GM18909 (cell line): ENCODE measurements at regions not wholly inside any gene's neighbourhood (a gene's known extent, or its start where the extent isn't known, plus 50 kb on each side); places are given as distances from the start of the nearest gene placed in this dataset.

Experiments used
- ATAC-seq: cut with Tn5 transposase; IDR thresholded peaks from one replicate; pipeline ENCODE4 v1.9.1; 2021; ENCODE audit warnings: mild to moderate bottlenecking; ENCODE audit not compliant: unreplicated experiment, poor library complexity

DNA sequence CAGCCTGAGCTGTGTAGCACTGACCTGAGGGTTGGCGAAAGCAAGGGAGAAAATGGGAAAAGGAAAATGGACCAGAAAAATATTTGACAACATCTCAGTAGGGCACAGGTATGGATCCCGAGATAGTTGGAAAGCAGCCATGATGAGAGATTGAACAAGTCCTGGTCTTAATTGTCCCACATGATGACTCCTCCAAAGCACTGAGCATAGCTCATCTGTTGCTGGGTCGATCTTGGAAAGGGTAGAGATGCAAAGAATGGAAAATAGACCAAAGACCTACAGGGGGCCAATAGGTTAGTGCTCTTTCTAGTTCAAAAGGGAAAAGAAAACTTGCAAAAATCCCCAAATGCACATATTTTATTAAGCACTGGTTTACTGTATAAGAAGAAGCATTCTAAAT, 251.9 kb downstream of the SEC23A start:
- no peak for ATAC-seq

- ATAC-seq = no peak
Measured at GRCh38 chr14:38850664-38851063, 252.4 kb downstream of the SEC23A start.

- ATAC-seq = no peak
Measured at GRCh38 chr14:38848243-38848935, 254.6 kb downstream of the SEC23A start.

DNA sequence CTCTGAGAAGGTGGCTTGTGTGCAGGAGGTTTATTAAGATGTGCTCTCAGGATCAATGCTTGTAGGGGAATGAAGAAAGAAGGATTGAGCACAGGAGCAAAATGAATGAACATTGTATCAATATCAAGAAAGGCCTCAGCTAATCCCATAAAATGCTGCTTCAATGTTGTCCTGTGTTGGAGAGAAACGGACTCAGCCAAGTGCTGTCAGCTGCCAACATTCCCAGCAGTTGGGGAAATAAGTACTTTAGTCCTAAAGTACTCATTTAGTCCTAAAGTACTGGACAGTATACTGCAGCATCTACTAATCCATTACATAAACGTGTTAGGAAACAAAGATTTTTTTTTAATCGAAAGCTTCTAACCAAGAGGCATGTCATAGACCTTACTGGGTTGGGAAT, 255.9 kb downstream of the SEC23A start:
- ATAC-seq = no peak

GRCh38 chr14:38839694-38840365, 263.2 kb downstream of the SEC23A start:
- ATAC-seq = no peak

- ATAC-seq = no peak
Measured at GRCh38 chr14:38838979-38839323, 264.1 kb downstream of the SEC23A start.

DNA sequence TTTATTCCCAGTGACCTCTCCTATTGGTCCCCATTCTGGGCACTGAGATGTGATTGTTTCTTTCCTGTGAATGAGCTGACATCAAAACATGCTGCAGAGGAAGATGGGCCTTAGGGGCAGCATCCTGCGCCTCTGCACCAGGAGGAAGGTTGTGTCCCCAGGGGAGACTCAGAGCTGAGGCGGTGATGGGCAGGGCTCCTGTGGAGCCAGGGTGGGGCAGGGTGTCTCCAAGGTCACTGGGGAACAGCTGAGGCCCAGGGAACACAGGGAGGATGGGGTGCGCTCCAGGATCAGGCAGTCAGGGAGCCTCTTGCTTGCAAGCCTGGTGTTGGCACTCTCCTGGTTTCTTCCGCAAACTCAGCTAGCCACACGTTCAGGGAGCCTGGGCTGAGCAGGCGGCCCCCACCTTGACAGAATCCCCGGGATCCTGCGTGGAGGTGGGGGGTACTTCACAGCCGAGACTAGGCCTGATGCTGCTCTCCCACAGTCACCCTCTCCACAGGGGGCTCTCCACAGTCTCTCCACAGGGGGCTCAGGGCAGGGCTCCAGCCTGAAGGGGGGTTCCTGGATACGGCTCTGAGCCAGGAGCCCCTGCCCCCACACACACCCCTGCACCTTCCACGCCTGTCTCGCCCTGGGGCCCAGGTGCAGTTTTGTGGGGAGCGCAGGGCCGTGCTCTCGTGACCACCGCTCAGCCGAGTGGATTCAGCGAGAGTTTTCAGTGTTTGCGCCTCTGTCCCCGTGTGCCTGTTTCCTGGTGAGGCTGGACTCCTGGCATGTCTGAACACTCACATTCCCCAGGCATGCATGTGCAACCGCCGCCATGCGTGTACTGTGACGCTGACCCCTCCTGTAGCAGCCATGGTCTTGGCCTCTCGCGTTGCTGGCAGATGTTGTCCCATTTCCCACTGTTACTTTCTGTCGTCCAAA, 264.7 kb downstream of the SEC23A start:
- ATAC-seq = no peak

DNA sequence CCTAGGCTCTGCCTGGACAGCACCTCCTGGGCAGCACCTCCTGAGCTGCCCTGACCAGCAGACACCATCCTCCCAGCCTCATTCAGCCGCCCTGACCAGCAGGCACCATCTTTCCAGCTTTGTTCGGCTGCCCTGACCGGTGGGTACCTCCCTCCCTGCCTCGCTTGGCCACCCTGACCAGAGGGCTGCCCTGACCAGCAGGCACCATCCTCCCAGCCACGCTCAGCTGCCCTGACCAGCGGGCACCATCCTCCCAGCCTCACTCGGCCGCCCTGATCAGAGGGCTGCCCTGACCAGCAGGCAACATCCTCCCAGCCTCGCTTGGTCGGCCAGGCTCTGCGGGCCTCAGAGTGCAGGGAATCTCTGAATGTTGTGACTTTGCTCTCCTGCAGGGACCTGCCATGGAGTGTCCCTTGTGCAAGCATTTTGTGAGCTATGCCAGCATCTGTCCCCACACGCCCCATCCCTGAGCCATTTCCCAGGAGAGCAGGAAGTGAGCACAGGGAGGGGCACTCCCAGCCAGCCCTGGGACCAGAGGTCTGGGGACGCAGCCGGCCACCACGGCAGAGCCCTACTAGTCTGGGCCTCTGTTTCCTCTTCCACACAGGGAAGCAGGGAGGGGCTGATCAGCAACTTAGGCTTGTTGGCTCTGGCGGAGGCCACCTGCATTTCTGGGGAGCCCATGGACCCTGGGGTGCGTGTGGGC, 265.5 kb downstream of the SEC23A start:
- ATAC-seq = no peak

DNA sequence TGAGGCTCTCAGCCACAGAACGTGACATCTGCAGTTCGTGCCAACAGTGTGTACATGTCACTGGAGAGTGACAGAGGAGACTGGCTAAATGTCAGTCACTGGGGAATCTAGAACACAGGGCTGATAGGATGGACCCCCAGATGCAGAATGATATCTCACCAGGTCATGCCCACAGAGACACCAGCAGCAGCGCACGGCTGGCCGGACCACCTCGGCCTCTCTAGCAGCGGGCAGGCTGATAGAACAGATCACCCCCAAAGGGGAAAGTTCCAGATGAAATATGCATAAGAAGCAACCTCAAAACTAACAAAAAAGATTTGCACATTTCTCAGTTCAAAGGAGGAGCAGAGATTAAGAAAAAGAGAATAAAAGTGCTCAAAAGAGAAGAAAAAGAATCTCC, 266.5 kb downstream of the SEC23A start:
- ATAC-seq = no peak

DNA sequence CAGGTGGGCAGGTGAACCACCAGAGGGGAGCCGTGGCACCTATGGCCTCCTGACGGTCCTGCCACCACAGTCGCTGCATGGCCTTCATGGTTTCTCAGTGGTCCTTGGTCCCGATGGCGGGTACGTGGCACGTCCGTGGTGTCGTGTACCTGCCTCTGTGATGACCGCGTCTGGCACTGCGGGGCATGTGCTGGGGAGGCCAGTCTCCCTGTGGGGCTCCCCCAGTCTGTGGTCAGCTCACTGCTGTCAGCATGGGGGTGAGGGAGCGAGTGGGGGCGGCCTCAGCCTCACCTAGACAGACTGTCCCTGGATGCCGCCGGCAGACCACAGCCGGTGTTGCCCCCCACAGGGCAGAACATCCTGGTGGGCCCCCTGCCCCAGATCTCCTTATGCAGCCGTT, 267.2 kb downstream of the SEC23A start:
- ATAC-seq = no peak

DNA sequence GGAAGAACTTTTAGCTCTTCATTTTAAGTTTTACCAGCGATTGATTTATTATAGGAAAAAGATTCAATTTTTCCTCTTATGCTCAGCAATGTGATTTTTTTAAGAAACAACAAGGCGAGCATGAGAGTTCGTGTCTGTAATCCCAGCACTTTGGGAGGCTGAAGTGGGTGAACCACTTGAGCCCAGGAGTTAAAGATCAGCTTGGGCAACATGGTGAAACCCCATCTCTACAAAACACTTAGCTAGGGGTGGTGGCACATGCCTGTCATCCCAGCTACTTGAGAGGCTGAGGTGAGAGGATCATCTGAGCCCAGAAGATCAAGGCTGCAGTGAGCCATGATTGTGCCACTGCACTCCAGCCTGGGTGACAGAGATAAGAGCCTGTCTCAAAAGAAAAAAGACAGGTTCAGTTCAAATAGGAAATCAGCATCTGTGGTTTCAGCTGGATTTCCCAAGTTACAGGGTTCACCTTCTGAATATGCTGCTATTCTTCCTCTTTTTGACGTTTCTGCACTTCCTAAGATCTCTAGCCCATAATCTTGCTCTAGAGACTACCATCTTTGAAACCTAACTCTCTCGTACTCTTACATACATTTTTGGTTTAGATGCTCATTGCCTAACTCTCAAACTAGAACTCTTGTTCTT, 274.7 kb downstream of the SEC23A start:
- ATAC-seq = no peak

- ATAC-seq = no peak
Measured at GRCh38 chr14:38824706-38825105, 278.3 kb downstream of the SEC23A start.

DNA sequence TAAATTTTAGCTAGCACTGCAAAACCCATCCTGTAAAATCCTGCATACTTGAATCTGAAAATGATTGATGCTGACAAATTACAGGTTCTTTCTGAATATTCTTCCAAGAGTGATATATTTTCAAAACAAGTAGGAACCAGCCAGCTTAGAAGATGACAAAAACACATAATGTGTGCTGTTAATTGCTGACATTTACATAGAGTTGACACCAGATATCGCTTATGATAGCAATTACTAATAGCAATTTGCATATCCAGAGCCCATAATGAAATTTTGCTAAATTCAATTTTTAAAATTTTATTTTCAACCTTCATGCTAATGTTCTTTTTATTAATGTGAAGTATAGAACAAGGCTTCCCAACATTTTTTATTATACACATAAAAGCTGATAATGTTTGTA, 284.5 kb downstream of the SEC23A start:
- ATAC-seq = no peak

- no peak for ATAC-seq
Measured at GRCh38 chr14:38808734-38809455, 294.1 kb downstream of the SEC23A start.

GRCh38 chr14:38799671-38800070, 303.4 kb downstream of the SEC23A start:
- ATAC-seq = no peak

GRCh38 chr14:38794677-38795076, 308.4 kb downstream of the SEC23A start:
- no peak for ATAC-seq

DNA sequence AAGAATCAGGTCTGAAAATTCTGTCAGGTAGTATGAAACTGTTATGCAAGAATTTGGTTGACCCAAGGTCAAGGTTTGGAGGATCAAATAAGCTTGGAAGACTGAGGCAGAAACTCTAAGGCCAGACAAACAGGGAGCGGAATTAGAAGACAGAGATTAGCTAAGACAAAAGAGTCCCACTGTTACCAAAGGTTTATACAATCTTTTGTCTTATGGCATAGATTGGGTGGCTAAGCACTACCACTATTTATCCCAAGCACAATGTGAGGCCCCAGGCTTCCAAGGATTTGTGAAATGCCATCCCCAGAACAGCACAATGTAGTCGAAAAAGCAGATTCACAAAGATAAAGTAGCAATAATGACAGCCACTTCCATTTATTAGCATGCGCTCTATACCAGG, 311.2 kb downstream of the SEC23A start:
- no peak for ATAC-seq

- ATAC-seq = no peak
Measured at GRCh38 chr14:38790916-38791315, 312.1 kb downstream of the SEC23A start.

GRCh38 chr14:38789805-38790204, 313.2 kb downstream of the SEC23A start:
- ATAC-seq = no peak
